ENCODE measurements at regions not wholly inside any gene's neighbourhood (a gene's known extent, or its start where the extent isn't known, plus 50 kb on each side); places are given as distances from the start of the nearest gene placed in this dataset.

GRCh38 chr4:129823105-129823504 is 727.2 kb downstream of the C4orf33 start:
- no peak for TF ChIP-seq ZNF274 (IDR thresholded peaks at IDR 0.05; ENCODE audit: low read depth, low read length)
- no peak for TF ChIP-seq YY1 (IDR thresholded peaks at IDR 0.05; ENCODE audit: insufficient read depth, insufficient read length)
